Activated T-cell treated with anti-CD3 and anti-CD28 coated beads, Interleukin-2, amount 50 U/mL, for 24 hours (primary cell): ENCODE measurements at regions not wholly inside any gene's neighbourhood (a gene's known extent, or its start where the extent isn't known, plus 50 kb on each side); places are given as distances from the start of the nearest gene placed in this dataset.

ENCODE experiments used
- DNase-seq: peaks from one replicate; pipeline ENCODE4 v3.0.0-alpha.2; 2020
- H3K27ac Mint-ChIP-seq: 2 replicates; pipeline ENCODE4 v1.8.0; 2020; ENCODE audit warnings: mild to moderate bottlenecking, mixed read lengths
- H3K27me3 Mint-ChIP-seq: 2 replicates; pipeline ENCODE4 v1.8.0; 2020; ENCODE audit warnings: mixed read lengths
- H3K36me3 Mint-ChIP-seq: 2 replicates; pipeline ENCODE4 v1.8.0; 2020; ENCODE audit warnings: low read depth, mixed read lengths
- H3K4me1 Mint-ChIP-seq: 2 replicates; pipeline ENCODE4 v1.8.0; 2020; ENCODE audit warnings: low read depth, mixed read lengths
- H3K4me3 Mint-ChIP-seq: 2 replicates; pipeline ENCODE4 v1.8.0; 2020; ENCODE audit warnings: mild to moderate bottlenecking, moderate library complexity, mixed read lengths
- H3K9me3 Mint-ChIP-seq: 2 replicates; pipeline ENCODE4 v1.8.0; 2020; ENCODE audit warnings: mixed read lengths

DNA sequence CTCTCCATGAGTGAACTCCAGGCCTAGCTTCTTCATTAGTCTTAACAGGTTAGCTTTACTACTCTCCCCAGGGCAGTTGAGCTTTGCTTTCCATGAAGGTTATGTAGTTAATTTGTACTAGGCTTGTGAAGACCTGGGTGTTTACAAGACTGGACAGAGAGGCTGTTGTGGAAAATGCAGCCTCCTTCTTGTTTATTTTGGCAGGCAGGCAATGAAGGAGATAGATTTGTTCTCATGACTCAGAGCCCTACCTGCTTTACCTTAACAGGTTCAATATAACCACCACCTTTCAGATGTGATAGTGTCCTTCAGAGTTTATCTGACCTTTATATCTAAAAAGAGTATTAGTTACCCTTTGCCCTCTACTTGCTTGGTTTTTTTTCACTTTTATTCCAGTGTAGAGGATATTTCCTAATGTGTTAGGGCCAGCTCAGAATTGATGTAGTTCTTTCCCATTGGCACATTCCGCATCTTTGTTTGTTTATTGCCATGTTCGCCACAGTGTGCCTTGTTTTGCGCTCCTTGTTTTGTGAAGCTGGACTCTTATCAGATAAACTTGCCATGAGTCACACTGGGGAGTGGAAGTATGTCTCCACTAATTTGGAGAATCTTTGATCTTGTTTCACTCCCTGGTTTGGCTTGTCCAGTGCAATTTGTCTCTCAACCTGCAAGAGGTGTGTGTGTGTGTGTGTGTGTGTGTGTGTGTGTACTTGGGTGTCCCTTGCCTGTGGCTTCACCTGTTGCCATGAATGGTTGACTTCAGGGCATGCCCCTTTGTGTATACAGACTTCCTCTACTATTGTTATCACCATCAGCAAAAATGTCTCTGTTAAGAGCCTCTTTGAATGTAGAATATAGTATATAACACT is 87.4 kb upstream of the MACF1 start:
- H3K27me3 Mint-ChIP-seq: peaks cover 7% of the 10 kb centered on the region
- H3K4me3 Mint-ChIP-seq: no peak overlapping the region
- peaks cover 5% of the 10 kb centered on the region for H3K4me1 Mint-ChIP-seq
- no peak overlapping the region for H3K27ac Mint-ChIP-seq
- no peaks in the 10 kb centered on the region for H3K36me3 Mint-ChIP-seq
- no peaks in the 10 kb centered on the region for H3K9me3 Mint-ChIP-seq
- DNase-seq: no peak

DNA sequence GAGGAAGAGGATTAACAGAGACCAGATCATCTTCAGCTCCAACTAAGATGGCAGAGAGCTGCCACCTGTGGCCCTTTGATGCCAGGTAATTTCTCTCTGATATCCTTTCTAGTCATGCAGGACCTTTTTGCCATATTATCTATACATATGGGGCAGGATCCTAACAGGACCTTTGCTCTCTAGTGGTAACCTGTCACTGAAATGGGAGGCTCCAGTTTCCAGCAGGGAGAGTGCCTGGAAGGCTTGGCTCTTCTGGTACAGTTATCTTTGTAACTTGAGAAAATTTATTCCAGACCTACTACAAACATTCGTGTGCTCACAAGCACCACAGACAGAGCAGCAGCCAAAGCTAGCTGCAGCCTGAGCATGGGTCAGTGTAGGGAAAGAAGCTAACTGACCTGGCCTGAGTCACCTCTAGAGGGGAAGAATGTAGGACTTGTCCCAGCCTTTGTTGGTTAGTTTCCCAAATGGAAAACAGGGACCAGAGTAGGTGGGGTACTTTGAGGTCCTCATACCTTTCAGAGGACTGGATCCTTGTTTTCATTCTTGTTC is 86.5 kb upstream of the MACF1 start:
- Mint-ChIP-seq H3K4me1 (peaks cover 5% of the 10 kb centered on the region), H3K27ac (no peak overlapping the region), H3K9me3 (no peaks in the 10 kb centered on the region), H3K4me3 (no peak overlapping the region), H3K27me3 (peaks cover 4% of the 10 kb centered on the region), H3K36me3 (no peaks in the 10 kb centered on the region)
- DNase-seq: no peak

DNA sequence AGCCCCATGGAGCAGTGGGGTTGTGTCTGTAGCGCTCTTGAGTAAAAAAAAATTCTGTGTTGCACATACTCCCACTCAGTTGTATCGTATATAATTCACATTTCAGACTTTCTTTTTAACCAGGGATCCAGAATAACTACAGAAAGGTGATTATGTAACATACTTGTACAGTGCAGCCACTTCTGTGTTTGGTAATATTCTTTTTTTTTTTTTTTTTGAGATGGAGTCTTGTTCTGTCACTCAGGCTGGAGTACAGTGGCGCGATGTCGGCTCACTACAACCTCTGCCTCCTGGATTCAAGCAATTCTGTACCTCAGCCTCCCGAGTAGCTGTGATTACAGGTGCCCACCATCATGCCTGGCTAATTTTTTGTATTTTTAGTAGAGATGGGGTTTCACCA is 82.4 kb upstream of the MACF1 start:
- H3K4me1 Mint-ChIP-seq: peaks cover 4% of the 10 kb centered on the region
- no peak overlapping the region for H3K27ac Mint-ChIP-seq
- no peak overlapping the region for H3K4me3 Mint-ChIP-seq
- DNase-seq: no peak
- H3K36me3 Mint-ChIP-seq: peaks cover 2% of the 10 kb centered on the region
- H3K27me3 Mint-ChIP-seq: no peaks in the 10 kb centered on the region
- H3K9me3 Mint-ChIP-seq: no peaks in the 10 kb centered on the region

DNA sequence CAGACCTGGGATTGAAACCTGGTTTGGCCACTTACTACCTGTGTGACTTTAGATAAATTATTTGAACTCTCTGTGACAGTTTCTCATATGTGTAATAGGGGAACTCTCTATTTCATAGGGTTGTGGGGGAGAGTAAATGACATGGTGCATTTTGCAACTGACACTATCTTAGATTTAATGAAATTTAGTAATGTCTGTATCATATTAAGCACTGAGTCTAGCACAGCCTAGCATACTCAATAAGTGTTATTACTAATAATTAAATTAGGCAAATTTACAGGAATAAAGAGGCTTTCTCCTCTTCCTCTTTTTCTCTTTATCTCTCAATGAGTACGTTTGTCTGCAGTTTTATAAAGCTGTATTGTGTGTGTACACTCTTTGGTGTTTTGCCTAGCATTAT is 80.2 kb upstream of the MACF1 start:
- no peak overlapping the region for H3K27ac Mint-ChIP-seq
- H3K4me1 Mint-ChIP-seq: no peaks in the 10 kb centered on the region
- no peak for DNase-seq
- no peak overlapping the region for H3K4me3 Mint-ChIP-seq
- H3K9me3 Mint-ChIP-seq: no peaks in the 10 kb centered on the region
- H3K27me3 Mint-ChIP-seq: no peaks in the 10 kb centered on the region
- H3K36me3 Mint-ChIP-seq: peaks cover 2% of the 10 kb centered on the region

DNA sequence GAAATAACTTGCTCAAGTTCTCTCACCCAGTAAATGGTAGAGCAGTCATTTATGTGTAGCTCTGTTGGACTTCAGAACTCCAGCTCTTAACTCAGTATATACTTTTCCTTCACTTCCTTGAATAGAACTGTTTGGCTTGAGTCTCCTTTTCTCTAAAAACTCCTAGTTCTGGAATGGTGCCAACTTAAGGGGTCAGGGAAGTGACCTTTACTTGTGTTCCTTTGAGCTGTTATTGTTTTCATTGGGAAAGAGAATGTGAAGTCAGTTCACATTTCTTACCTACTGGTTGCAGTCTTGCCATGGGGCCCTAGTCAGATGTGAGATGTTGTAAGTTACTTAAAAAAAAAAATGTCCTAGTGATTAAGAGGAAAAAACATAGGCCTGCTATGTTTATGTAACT is 77.0 kb upstream of the MACF1 start:
- Mint-ChIP-seq H3K27me3 (no peaks in the 10 kb centered on the region), H3K4me3 (no peak overlapping the region), H3K27ac (no peak overlapping the region), H3K9me3 (no peaks in the 10 kb centered on the region), H3K36me3 (peaks cover 2% of the 10 kb centered on the region), H3K4me1 (peaks cover 4% of the 10 kb centered on the region)
- DNase-seq: no peak

DNA sequence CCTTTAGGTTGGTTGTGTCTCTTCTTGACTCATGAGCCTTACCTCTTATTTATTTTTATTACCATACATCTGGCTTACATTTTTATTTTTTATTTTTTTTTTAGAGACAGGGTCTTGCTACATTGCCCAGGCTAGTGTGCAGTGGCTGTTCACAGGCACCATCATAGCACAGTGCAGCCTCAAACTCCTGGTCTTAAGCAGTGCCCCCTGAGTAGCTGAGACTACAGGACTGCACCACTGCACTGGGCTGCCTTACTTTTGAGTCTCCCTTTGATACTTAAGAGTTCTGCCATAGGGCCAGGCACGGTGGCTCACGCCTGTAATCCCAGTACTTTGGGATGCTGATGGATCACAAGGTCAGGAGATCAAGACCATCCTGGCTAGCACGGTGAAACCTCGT is 76.4 kb upstream of the MACF1 start:
- H3K27me3 Mint-ChIP-seq: no peaks in the 10 kb centered on the region
- H3K4me3 Mint-ChIP-seq: no peak overlapping the region
- H3K9me3 Mint-ChIP-seq: no peaks in the 10 kb centered on the region
- no peak overlapping the region for H3K27ac Mint-ChIP-seq
- peaks cover 4% of the 10 kb centered on the region for H3K4me1 Mint-ChIP-seq
- no peak for DNase-seq
- peaks cover 2% of the 10 kb centered on the region for H3K36me3 Mint-ChIP-seq

DNA sequence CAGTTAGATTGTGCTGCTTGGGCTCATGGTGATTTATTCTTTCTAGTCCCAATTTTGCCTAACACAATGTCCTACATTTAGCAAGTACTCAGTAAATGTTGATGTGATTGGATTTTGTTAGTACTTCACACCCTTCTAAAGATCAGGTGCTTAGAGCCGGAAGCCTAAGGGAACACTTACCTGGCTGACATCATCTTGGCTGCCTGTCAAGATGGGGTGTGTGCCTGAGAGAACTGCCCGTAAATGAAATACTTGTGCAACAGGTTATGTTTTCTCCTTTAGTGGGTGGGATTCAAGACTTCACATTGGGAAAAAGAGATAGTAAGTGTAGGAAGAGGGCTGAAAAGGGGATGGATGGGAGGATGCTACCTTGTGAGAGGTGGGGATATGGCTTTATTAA is 75.5 kb upstream of the MACF1 start:
- no peak for DNase-seq
- Mint-ChIP-seq H3K4me1 (peaks cover 4% of the 10 kb centered on the region), H3K27ac (no peak overlapping the region), H3K27me3 (no peaks in the 10 kb centered on the region), H3K9me3 (no peaks in the 10 kb centered on the region), H3K36me3 (peaks cover 2% of the 10 kb centered on the region), H3K4me3 (no peak overlapping the region)

DNA sequence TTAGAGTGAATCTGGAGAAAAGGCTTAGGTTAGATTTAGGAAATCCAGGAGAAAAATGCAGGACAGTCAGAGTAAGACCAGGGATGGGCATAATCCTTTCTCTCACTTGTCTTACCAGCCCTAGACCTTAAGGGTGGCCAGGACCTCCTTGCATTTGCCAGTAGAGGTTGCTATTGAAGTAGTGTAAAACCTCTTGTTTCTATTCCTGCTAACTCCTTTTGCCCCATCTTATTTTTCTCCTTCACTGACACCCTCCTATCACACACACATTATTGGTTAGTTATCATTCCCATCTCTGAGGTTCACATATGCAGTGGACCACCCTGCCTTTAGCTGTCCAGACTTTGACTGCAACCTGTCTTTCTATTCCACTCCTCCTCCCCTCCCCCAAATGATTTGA is 75.0 kb upstream of the MACF1 start:
- Mint-ChIP-seq H3K4me3 (no peak overlapping the region), H3K27ac (no peak overlapping the region), H3K4me1 (peaks cover 4% of the 10 kb centered on the region), H3K27me3 (no peaks in the 10 kb centered on the region), H3K36me3 (peaks cover 2% of the 10 kb centered on the region), H3K9me3 (no peaks in the 10 kb centered on the region)
- DNase-seq: no peak

DNA sequence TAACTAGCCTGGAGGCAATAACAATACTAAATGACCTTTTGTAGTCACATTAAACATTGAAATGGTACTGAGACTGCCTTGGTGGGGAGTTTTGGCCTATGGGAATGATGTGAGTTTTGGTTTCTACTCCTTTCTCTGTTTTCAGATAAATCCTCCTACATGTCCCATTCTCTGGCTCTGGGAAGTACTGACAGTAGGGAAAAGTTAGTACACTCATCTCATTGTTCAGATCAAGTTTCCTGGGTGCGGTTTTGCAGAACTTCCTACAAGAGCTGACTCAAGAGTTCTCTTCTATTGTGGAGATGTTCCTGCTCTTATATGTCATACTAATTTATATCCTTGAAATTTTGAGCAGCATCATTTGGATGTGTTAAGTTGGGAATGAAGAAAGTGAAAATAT is 74.2 kb upstream of the MACF1 start:
- H3K4me3 Mint-ChIP-seq: no peak overlapping the region
- no peak for DNase-seq
- peaks cover 6% of the 10 kb centered on the region for H3K4me1 Mint-ChIP-seq
- H3K36me3 Mint-ChIP-seq: no peaks in the 10 kb centered on the region
- no peaks in the 10 kb centered on the region for H3K9me3 Mint-ChIP-seq
- no peaks in the 10 kb centered on the region for H3K27me3 Mint-ChIP-seq
- H3K27ac Mint-ChIP-seq: no peak overlapping the region

DNA sequence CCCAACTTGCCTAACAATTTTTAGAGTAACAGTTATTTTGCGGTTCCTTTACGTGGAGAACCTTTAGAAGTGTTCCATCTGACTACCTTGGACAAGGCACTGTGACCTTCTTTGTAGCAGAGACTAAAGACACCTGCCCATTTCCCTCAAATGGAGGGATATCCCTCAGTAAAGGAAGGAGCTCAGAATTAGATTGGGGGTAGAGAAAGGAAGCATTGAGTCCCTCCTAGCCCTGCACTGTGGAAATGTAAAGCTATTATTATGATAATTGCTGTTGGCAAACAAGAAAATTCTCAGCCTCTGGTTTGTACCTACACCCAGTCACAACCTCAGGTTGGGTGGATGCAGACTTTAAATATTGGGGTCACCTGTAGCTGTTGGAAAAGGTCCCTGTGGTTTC is 72.6 kb upstream of the MACF1 start:
- Mint-ChIP-seq H3K4me3 (no peak overlapping the region), H3K27me3 (no peaks in the 10 kb centered on the region), H3K4me1 (peaks cover 6% of the 10 kb centered on the region), H3K27ac (no peak overlapping the region), H3K9me3 (no peaks in the 10 kb centered on the region), H3K36me3 (no peaks in the 10 kb centered on the region)
- no peak for DNase-seq

DNA sequence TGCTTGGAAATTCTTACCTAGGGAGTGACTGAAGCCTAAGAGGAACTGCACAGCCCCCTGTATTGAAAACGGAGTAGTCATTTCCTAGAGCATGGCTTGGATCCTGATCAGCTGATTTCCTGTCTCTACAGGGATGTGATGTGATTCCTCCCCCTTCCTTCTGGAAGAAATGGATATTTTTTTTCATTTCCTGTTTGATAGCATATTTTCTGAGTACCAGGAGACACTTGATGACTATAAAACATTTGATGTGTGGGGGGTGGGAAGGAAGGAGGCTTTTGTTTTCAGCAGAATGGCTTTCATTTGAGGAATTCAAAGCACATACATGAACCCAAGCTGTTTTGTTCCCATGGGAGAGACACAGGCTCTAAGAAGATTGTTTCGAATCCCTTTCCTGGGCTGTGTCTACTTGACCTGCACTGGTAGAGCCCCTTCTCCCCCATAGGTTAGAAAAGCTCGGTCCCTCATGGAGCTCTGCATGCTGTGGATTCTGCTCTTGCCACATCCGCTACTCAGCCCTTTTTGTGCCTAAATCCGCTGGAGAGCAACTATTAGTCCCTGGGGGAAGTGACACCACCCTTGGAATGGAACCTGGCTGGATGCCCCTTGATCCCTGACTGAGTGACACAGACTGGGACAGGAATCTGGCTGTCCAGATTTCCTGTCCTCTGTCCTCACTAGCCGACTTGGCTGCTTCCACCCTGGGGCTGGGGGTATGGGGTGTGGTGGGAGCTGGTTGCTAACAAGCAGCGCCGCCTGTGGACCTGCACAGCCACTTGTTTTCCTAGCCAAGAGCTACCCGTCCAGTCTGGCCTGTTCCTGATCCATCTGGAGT is 71.8 kb upstream of the MACF1 start:
- Mint-ChIP-seq H3K4me1 (peaks cover 6% of the 10 kb centered on the region), H3K9me3 (no peaks in the 10 kb centered on the region), H3K27ac (no peak overlapping the region), H3K27me3 (no peaks in the 10 kb centered on the region), H3K36me3 (no peaks in the 10 kb centered on the region), H3K4me3 (no peak overlapping the region)
- DNase-seq: no peak

DNA sequence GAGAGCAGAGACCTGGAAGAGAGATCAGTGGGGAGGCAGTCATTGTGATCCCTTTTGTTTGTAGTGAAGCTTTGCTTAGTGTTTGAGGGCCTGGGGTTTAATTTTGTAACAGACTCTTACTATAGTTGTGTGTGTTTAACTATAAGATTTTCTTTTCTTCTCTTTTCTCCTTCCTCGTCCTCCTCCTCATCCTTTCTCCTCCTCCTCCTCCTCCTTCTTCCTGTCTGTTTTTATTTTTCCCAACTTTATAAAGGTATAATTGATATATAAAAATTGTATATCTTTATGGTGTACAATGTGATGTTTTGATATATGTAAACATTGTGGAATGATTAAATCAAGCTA is 71.2 kb upstream of the MACF1 start:
- Mint-ChIP-seq H3K27ac (no peak overlapping the region), H3K4me1 (peaks cover 6% of the 10 kb centered on the region), H3K9me3 (no peaks in the 10 kb centered on the region), H3K27me3 (no peaks in the 10 kb centered on the region), H3K4me3 (no peak overlapping the region), H3K36me3 (no peaks in the 10 kb centered on the region)
- no peak for DNase-seq

DNA sequence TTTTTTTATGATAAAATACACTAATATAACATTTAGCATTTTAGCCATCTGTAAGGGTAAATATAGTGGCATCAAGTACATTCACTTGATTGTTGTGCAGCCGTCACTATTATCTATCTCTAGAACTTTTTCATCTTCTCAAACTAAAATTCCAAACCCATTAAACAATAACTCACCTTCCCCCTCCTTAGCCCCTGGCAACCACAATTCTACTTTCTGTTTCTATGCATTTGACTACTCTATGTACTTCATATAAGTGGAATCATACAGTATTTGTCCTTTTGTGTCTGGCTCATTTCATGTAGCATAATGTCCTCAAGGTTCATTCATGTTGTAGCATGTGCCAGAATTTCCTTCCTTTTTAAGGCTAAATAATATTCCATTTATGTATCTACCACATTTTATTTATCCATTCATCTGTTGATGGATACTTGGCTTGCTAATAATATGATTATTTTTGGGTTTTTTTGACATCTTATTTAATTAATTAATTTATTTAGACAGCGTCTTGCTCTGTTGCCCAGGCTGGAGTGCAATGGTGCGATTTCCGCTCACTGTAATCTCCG is 69.6 kb upstream of the MACF1 start:
- no peak for DNase-seq
- peaks cover 6% of the 10 kb centered on the region for H3K4me1 Mint-ChIP-seq
- H3K27ac Mint-ChIP-seq: no peak overlapping the region
- H3K4me3 Mint-ChIP-seq: no peak overlapping the region
- H3K27me3 Mint-ChIP-seq: no peaks in the 10 kb centered on the region
- no peaks in the 10 kb centered on the region for H3K36me3 Mint-ChIP-seq
- H3K9me3 Mint-ChIP-seq: no peaks in the 10 kb centered on the region

DNA sequence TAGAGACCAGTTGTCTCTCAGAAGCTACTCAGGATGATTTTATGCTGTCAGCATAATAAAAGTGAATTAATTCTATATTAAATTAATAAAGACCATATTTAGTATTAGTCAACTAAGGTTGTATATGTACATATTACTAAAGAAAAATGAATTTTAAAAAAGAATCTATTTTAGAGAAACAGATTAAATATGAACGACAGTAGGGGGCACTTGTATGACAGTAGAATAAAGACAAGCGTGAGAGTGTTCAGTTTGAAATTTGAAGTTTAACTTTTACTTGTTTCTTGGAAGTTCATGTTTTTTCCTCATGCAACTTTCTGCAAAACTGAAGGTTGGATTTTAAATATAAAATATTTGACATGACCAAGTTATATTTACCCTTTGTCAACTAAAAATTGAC is 67.9 kb upstream of the MACF1 start:
- DNase-seq: no peak
- Mint-ChIP-seq H3K9me3 (no peaks in the 10 kb centered on the region), H3K4me1 (peaks cover 2% of the 10 kb centered on the region), H3K27ac (no peak overlapping the region), H3K4me3 (no peak overlapping the region), H3K27me3 (no peaks in the 10 kb centered on the region), H3K36me3 (no peaks in the 10 kb centered on the region)
